GM13976 (cell line): ENCODE measurements at regions not wholly inside any gene's neighbourhood (a gene's known extent, or its start where the extent isn't known, plus 50 kb on each side); places are given as distances from the start of the nearest gene placed in this dataset.
"Not testable (repeated sequence)": the region's sequence is repeated elsewhere in the genome, so short reads cannot be mapped to it uniquely, and the experiment has no call there.

Experiments
- DNase-seq: peaks from one replicate; pipeline ENCODE4 v3.0.0; 2012; ENCODE audit warnings: low spot score
- in situ Hi-C: fragments of 300-500 bp; cut with MboI; formaldehyde crosslinking; loops from one replicate; pipeline ENCODE4 v1.12.0; 2022; ENCODE audit warnings: low sequenced_read_pairs, mixed read lengths, inconsistent platforms; ENCODE audit not compliant: unreplicated experiment
- TF ChIP-seq, protein P1 (sequence below): IDR thresholded peaks from 2 replicates; pipeline ENCODE4 v1.5.1; 2012; ENCODE audit warnings: borderline replicate concordance, mild to moderate bottlenecking; ENCODE audit not compliant: insufficient read depth; ENCODE audit errors: extremely low read depth, missing control alignments, control extremely low read depth

DNA sequence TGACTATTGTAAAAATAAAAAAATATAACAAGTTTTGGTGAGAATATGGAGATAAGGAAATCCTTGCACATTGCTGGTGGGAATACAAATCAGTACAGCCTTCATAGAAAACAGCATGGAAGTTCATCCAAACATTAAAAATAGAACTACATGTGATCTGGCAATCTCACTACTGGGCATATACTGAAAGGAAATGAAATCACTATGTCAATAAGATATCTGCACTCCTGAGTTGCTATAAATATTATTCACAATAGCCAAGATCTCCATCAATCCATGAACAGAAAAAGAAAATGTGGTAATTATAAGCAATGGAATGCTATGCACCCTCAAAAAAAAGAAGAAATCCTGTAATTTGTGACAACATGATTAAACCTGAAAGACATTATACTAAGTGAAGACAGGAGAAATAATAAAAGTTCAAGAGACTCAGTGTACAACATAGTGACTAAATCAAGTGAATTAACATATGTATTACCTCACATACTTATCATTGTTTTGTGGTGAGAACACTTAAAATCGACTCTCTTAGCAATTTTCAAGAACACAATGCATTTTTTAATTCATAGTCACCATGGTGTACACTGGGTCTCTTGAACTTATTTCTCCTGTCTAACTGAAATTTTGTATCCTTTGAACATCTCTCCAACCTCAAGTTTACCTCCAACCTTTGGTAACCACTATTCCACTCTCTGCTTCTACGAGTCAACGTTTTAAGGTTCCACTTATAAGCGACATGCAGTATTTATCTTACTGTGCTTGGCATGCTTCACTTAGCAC lies 1703.7 kb upstream of the AGA start:
- TF ChIP-seq, protein P1, sequence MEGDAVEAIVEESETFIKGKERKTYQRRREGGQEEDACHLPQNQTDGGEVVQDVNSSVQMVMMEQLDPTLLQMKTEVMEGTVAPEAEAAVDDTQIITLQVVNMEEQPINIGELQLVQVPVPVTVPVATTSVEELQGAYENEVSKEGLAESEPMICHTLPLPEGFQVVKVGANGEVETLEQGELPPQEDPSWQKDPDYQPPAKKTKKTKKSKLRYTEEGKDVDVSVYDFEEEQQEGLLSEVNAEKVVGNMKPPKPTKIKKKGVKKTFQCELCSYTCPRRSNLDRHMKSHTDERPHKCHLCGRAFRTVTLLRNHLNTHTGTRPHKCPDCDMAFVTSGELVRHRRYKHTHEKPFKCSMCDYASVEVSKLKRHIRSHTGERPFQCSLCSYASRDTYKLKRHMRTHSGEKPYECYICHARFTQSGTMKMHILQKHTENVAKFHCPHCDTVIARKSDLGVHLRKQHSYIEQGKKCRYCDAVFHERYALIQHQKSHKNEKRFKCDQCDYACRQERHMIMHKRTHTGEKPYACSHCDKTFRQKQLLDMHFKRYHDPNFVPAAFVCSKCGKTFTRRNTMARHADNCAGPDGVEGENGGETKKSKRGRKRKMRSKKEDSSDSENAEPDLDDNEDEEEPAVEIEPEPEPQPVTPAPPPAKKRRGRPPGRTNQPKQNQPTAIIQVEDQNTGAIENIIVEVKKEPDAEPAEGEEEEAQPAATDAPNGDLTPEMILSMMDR = no peak
- in situ Hi-C loops = no loop called here
- DNase-seq = no peak

DNA sequence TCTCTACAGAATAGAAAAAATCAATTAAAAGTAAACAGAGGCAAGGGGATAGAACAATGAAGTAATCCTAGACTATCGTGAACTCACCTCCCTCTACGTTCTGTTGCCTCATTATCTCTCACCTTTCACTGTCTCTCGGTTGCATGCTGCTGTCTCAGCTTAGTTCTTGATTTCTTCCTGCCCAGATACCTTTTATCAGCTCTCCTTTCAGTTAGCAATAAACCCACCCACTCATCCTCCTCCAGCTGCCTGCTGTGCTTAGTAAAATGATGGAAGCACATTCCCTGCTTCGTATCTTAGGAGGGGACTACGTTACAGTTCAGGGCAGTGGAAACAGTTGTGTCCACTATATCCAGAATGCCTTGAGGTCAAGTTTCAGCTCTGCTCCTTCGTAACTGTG lies 1709.5 kb upstream of the AGA start:
- TF ChIP-seq, protein P1 = no peak
- no peak for DNase-seq
- in situ Hi-C loops = no loop called here

DNA sequence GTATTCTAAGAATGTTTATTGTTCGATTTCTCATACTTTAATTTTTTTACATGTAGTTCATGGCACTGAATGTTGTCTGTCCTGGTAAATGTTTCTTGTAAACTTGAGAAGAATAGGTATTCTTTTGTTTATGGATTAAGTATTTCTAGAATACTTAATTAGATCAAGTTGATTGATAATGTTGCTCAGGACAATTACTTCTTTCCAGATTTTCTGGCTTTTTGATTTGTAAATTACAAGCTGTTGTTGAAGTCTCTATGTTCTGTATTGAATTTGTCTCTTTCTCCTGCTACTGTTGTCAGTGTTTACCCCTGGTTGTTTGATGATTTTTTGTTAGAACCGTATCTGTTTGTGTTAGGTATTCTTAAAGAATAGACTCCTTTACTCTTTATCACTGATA lies 1720.9 kb upstream of the AGA start:
- in situ Hi-C loops = no loop called here
- TF ChIP-seq, protein P1 = no peak
- DNase-seq = no peak

DNA sequence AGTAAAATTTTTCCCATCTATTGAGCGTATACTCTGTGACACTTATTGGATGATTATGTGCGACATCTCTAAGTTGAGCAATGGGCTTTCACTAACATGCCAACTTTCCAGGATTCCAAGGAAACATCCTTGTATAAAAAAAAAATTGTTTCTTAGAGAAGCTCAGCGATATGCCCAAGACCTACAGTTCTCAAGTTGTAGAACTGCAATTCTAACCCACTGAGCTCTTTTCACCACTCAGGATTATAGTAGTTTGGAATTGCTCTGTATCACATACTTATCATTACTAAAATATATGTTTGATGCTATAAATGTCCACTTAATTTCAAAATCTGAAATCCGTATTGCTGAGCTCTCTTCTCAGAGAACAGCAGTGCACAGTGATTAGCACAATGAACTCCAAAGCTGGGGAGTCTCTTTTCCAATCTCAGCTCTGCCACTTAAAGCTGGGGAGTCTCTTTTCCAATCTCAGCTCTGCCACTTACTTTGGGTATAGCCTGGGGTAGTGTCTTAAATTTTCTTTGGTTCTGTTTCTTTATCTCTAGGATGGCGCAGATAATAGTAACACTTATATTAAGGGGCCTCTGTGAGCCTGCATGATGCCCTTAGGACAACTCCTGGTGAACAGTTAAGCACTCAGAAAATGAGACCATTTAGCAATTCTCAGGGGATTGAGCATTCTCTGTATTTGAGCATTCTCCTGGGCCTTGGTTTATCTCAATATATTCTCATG lies 1722.2 kb upstream of the AGA start:
- TF ChIP-seq, protein P1 = no peak
- in situ Hi-C loops = no loop called here
- no peak for DNase-seq

DNA sequence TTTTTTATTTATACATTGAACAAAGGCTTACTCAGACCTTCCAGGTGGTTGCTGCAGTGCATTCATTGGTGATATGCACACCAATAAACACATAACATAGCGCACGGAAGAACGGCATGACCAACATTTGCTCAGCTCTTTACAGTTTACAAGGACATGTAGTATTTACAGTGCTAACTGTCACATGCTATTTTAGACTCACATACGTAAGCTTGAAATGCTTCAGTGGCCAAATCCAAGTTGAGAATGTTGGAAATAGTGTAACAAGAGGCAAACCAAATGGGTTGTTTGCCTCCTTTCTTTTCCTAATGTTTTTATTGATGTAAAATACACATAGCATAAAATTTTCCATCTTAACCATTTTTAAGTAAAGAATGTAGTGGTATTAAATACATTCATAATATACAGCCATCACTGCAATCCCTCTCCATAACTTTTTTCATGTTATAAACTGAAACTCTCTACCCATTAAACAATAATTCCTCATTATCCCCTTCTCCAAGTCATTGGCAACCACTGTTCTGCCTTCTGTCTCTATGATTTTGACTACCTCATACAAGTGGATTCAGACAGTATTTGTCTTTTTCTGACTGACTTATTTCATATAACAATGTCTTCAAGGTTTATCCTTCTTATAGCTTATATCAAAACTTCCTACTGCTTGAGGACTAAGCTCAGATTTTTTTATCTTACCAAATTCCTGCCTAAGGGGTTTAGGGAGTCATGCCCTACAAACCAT lies 1722.9 kb upstream of the AGA start:
- DNase-seq = no peak
- TF ChIP-seq, protein P1 = no peak
- in situ Hi-C loops = no loop called here

DNA sequence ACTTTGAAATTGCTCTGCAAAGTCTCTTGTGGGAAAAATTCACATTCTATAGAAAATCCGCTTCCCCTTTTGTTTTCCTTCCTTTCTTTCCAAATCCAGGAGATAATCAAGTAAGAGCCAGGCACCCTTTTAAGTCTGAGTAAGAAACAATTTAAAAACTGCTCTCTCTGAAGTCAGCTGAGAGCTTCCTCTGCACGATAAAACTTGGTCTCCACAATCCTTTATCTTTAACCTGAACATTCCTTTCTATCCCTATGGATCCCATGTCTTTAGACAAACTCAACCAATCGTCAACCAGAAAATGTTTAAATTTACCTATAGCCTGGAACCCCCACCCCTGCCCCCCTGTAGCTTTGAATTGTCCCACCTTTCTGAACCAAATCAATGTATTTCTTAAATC lies 1723.6 kb upstream of the AGA start:
- in situ Hi-C loops = no loop called here
- TF ChIP-seq, protein P1 = no peak
- DNase-seq = no peak

DNA sequence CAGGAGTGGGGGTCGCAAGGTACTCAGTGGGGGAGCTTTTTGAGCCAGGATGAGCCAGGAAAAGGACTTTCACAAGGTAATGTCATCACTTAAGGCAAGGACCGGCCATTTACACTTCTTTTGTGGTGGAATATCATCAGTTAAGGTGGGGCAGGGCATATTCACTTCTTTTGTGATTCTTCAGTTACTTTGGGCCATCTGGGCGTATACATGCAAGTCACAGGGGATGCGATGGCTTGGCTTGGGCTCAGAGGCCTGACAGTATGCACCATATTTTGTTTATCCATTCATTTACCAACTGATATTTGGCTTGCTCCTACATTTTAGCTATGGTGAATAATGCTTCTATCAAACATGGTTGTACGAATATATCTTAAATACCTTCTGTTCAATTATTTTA lies 1728.1 kb upstream of the AGA start:
- in situ Hi-C loops, DNase-seq: not testable (repeated sequence)
